Stimulated activated CD8-positive, alpha-beta memory T cell treated with anti-CD3 and anti-CD28 coated beads, Interleukin-4, amount 100 ng/mL, for 48 hours (primary cell): ENCODE measurements at regions not wholly inside any gene's neighbourhood (a gene's known extent, or its start where the extent isn't known, plus 50 kb on each side); places are given as distances from the start of the nearest gene placed in this dataset.
A peak's percentile ranks its signal among the peaks of the same experiment; 100 is the strongest.

Source experiments
- DNase-seq: peaks from one replicate; pipeline ENCODE4 v3.0.0-alpha.2; 2020

DNA sequence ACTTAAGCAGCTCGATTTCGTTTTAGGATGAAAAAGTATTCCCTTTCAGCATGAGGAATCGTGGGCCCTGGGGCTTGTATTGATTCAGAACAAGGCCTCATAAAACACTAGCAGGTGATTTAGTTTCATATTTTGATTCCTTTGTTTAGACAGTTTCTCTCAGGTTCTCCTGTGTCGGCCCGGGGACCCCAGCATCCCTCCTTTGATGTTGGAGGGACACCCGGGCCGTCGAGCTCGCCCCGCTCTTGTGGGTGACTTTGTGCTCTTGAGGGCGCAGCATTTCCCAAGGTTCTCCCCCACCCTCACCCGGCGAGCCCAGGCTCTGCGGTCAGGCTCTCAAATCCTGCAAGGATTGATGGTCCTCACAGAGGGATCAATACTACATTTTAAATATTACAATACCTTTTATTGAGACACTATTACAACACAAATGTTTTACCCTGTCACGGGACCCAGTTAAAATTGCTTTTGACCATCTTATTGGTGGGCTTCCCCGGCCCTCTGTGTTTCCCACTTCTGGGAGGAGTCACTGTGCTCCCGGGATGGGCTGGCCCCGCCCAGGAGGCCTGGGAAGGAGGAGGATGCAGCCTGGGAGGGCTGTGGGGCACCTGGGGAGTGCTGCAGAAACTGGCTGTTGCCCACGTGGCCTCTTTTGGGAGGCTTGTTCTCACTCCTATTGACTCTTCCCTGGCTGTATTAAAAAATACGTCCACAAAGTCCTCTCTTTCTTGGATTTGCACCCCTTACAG lies 222.6 kb downstream of the INSIG2 start:
- no peak for DNase-seq

DNA sequence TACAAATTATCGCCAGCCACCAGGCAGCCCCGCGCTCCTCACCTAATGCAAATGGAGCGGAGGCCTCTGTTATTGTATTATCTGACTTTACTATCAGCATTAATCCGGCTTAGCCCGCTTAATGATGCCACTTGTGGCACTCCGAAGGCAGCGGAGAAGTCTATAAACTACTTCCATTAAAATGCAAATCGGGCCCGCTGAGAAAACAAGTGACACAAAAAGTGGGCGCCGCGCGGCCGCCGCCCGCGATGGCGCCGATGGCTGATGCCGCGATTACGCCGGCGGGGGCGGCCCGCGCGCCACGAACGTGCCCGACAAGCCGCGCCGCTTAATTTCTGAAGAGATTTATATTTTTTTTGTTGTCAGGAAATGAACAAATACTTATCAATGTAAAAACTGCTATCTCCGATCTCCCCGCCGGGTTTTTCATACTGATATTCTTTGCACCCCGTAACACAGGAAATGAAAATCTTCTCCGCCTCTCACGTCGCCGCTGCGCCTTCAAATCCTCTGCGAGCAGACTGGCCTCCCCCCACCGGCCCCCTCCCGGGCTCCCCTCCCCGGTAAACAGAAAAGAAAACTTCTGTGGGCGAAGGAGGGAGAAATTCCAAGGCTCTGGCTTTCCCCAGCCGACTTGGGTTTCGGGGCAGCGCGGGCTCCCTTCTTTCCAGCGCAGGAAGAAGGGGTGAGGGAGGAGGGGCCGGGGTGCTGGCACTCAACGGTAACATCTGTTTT lies 221.8 kb downstream of the INSIG2 start:
- DNase-seq = peak; percentile 74

DNA sequence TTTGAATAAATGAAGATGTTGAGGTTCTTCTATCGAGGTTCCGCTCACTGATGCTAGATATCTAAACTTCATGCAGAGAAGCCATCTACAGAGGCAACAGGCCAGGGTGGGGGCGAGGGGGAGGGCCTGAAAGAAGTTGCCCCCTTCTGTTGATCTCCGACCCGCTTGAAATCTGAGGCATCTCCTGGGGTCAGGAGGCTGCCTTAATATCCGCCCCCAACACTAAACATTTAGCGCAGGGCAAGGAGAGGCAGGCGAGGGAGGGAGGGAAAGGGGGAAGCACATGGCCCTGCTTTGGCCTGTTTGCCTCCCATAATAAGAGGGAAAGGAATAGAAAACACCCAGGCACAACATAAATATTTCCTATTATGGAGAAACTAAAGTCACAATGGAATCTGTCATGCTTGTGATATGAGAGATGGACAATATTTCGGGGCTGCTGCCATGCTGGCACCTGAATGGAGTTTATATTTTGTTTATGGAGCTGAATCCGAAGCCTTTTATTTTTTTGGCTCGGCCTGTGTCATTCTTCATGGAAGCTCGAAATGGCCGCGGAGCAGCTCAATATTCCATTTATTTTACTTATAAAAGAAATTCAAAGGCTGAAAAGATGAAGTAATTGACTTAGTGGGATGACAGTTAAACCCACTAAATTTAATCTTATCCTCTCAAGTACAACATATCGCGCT lies 221.1 kb downstream of the INSIG2 start:
- no peak for DNase-seq

DNA sequence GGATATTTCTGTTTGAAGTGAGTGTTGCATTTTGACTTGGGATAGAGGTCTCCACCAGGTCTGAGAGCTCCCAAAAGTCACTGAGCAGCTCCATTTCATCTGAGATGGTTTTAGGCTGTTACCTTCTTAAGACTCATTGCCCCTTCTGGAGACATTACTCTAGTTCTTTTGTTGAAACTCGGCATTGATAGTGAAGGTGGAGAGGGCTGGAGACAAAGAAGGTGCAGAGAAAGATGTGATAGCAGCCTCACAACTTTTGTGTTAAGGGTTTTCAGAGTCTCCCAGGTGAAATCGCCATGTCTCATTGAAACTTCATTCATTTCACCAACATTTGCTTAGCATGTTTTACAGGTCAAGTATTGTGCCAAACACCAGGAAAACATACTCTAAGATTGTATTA lies 219.6 kb downstream of the INSIG2 start:
- no peak for DNase-seq

DNA sequence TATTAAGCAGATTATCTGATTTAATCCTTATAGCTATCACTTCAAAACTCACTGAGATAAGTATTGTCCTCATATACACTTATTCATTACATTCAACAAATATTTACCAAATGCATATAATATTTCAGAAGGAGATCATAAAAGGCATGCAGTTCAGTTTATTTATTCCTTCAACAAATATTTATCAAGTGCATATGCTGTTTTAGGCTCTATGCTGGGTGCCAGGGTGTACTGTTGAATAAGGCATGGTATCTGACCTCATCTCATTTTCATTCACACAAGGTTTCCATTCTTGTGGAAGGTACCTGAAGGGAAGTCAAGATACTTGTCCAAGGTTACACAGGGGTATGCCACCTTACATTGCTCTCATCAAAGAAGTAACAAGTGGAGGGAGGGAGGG lies 213.0 kb downstream of the INSIG2 start:
- no peak for DNase-seq

DNA sequence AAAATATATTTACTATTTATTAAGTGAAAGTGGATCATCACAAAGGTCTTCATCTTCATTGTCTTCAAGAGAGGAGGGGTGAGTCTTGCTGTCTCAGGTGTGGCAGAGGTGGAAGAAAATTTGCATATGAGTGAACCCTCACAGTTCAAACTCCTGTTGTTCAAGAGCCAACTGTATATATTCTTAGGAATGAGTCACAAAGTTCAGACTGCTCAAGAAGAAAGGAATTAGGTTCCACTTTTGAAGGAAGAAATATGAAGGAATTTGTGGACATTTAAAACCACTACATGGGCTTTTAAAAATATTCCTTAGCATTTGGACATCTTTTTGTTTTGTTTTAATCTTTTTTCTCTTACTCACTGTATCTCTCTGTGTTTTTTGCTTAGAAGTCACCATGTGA lies 212.6 kb downstream of the INSIG2 start:
- DNase-seq = no peak

DNA sequence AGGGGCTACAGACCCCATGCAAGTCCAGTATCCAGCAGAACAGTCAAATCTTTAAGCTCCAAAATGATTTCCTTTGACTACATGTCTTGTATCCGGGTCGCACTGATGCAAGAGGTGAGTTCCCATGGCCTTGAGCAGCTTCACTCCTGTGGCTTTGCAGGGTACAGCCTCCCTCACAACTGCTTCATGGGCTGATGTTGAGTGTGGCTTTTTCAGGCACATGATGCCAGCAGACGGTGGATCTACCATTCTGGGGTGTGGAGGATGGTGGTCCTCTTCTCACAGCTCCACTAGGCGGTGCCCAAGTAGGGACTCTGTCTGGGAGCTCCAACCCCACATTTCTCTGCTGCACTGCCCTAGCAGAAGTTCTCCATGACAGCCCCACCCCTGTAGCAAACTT lies 208.4 kb downstream of the INSIG2 start:
- DNase-seq = no peak

DNA sequence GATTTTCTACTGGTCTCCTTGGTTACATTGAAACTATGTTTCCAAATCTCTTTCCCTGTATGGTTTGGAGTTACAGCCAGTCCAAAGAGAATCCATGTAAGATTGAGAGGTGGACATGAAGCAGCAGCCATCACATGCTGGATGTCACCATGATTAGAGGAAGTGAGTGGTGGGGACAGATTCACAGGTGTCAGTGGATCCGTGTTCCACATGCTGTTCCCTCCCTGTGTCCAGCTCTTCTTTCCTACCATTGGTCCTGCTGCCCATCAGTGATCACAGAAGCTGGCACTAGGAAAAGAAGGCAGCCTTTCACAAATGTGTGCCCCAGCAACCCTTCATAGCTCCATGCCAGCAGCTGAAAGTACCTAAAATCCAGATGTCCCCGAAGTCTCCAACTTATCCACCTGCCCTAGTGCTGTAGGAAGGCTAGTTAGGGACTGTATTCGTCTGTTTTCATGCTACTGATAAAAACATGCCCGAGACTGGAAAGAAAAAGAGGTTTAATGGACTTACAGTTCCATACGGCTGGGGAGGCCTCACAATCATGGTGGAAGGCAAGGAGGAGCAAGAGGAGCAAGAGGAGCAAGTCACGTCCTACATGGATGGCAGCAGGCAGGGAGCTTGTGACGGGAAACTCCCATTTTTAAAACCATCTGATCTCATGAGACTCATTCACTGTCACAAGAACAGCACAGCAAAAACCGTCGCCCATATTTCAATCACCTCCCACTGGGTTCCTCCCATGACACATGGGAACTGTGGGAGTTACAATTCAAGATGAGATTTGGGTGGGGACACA lies 207.5 kb downstream of the INSIG2 start:
- DNase-seq = no peak

DNA sequence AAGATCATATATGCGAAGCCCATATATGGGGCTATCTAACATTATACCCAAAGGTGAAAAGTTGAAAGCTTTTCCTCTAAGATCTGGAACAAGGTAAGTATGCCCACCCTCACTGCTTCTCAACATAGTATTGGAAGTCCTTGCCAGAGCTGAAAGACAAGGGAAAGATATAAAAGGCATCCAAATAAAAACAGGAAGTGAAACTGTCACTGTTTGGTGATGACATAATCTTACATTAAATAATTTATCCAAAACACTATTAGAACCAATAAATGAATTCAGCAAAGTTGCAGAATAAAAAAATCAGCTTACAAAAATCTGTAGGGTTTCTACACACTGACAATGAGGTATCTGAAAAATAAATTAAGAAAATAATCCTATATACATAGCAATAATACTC lies 205.8 kb downstream of the INSIG2 start:
- DNase-seq = no peak

DNA sequence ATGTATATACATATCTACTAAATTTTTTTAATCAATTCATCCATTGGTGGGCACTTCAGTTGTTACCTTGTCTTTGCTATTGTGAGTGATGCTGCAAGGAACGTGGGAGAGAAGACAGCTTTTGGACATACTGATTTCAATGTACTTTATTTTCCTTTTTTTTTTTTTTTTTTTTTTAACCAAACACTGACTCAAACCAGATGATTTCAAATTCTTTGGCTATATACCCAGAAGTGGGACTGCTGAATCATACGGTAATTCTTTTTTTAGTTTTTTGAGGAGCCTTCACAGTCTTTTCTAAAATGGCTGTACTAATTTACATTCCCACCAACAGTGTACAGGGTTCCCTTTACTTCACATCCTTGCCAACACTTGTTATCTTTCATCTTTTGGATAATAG lies 204.7 kb downstream of the INSIG2 start:
- no peak for DNase-seq

DNA sequence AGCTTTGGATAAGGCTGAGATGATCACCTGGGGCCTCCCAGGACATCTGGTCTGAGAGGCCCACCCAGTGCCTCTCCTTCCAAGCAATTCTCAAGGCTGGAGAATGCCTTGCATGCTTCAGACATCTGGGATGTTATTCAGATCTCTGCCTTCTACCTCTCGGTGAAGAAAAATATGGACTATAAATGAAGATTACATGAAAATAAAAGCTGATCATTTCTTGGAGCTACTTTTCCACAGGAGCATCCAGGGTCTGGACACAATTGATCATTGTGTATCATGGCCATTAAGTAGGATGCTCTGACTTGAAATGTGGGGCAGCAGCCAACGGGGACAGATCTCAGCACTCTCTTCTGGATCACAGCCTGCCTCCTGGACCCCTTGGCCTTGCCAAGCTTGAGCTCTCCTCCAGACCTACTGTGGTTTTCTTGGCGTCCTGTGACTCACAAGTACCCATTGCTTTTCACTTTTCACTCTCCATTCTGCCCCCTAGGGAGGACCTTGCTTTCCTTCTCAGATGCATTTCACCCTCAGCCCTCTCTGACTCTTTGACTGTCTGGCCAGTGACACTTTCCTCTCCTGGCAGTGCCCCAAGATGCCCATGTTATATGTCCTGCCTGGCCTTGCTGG lies 203.1 kb downstream of the INSIG2 start:
- DNase-seq = no peak

DNA sequence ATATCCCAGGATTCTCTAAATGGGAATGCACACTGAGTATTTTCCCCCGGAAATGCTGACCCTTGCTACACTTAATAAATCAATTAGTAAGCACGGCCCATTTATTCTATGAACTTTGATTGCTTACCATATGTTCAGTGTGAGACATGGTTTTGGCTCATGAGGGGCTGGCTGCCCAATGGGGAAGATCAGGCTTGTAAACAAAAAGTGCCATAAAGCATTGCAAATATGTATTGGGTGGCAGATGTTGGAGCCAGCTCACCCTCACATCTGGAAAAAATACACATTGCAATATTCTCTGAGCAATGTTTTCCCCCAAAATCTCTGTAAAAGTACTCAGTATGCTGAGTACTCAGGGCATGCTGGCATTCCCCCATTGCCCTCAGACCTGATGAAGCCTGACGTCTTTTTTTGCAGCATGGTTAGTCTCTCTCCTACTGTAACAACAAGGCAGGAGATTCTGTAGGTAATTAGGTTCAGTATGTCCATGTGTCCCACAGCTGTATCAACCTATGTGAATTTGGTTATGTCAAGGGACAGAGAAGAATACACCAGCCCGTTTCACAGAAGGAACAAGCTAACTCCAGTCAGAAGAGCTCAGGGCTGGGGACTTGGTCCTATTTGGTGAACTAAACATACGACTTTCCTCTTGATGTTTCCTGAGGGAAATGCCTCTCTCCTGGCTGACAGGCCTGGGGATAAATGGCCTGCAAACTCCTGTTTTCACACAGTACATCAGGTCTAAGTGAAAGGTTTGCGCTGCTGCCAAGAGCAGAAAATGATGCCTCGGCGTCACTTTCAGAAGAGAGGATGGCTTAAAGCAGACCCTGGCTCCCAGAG lies 202.4 kb downstream of the INSIG2 start:
- DNase-seq = no peak

DNA sequence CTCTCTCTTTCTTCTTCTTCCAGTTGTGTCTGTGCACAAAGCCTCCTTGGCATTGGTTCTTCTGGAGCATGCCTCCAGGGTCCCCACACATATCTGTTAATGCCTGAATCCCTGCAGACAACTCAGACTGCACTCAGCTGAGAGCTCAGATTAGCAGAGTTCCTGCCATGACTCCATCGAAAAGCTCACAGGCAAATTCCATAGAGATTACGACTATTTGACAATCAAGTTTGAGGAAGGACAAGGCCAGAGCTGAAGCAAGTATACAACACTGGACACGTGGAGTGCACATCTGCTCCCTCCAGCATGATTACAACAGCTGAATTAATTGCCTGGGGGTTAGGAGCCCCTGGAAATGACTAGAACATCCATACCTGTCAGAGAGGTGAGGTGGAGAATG lies 190.7 kb downstream of the INSIG2 start:
- no peak for DNase-seq

DNA sequence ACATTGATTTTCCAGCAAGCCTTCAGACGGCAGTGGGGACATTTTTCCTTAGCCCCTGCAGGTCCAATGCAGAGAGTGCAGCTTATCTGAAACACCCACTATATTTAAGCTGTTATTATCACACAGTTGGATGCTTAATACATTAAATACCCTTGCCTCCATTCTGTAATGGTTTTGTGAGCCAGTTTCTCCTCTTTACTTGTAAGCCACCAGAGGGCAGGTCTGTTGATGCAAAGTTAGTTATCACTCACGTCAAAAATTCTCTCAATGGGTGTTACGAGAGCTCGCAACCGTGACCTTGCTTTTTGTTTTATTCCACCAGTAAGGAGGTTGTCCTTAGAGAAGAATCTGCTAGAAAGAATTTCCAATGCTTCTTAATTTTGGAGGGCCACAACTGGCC lies 189.8 kb downstream of the INSIG2 start:
- DNase-seq = no peak

DNA sequence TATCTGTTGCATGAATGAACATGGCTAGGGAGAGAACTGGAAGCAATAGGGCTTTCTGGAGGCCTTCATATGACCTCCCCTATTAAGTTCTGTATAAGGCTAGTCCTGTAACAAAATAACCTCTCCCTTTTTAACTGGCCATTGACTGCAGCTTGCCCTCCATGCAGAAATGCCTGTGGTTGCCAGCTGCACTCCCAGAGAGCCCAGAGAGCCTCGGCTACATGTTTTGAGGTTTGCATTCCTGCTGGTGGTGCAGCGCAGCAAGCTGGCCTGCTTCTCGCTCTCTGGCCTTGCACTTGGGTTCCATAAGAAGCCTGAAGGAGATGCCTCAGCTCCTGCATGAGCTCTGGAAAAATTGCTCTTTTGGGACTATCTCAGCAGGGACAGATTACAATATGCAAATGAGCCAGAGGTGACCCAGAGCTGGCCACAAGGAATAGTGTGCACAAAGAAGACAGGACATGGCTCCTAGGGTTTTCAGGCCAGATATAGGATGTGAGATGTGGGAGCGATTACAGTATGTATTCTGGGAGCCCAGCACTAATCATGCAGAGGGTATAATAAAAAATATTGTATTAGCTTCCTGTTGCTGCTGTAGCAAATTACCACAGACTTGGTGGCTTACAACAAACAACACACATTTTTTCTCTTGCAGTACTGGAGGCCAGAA lies 186.7 kb downstream of the INSIG2 start:
- DNase-seq = no peak

DNA sequence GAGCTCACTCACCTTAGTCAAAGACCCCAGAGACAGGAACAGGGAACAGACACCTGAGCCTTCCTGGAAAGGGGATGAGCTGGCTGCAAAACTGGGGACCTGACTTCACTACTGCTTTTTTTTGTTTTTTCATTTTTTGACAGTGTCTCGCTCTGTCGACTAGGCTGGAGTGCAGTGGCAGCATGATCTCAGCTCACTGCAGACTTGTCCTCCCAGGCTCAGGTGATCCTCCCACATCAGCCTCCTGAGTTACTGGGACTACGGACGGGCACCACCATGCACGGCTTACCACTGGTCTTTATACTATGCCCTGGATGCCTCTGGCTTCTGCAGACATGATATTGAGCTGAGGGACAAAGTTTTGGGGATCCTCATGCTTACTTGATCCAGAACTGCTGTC lies 184.1 kb downstream of the INSIG2 start:
- DNase-seq = no peak

DNA sequence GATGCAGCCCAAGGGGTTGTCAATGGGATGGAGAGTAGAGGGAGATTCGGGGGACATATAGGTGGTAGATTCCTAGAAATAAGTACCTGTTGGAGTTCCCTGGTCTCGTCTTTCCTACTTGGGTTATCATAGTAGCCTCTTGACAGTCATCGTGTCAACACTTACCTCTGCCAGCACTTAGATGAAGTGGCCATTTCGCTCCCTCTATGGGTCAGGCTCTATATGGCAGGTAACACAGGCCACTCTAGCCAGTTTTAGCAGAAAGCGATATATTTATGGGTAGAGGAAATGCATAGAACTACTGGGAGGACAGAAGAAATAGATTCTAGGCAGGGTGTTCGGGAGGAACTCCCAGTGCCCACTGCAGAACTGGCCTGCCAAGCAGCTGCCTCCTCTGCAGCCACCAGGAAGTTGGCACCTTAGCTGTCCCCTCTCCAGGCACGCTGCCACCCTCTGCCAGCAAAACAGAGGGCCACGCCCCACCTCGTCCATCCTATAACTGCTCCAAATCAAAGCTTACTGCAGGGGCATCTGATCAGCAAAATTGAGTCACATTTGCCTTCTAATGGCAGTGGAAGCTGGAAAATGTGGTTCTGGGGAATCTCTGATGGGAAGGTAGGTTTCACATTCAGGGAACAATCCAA lies 181.3 kb downstream of the INSIG2 start:
- DNase-seq = no peak

DNA sequence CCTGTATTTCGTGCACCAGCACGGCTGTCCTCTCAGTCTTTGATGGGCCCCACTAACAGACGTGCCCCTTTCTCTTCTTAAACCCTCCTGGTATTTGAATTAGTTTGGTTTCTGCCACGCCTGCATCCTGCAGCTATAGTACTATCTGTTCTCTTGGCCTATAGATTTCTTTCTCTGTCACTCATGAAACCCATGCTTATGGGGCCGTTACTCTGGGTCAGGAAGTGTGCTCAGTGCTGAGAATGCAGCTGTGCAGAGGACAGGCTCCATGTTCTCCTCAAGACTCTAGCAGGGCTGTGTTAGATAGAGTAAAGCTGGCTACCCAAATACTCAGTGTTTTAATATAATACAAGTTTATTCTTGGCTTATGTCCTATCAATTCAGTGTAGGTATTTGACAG lies 180.0 kb downstream of the INSIG2 start:
- no peak for DNase-seq

DNA sequence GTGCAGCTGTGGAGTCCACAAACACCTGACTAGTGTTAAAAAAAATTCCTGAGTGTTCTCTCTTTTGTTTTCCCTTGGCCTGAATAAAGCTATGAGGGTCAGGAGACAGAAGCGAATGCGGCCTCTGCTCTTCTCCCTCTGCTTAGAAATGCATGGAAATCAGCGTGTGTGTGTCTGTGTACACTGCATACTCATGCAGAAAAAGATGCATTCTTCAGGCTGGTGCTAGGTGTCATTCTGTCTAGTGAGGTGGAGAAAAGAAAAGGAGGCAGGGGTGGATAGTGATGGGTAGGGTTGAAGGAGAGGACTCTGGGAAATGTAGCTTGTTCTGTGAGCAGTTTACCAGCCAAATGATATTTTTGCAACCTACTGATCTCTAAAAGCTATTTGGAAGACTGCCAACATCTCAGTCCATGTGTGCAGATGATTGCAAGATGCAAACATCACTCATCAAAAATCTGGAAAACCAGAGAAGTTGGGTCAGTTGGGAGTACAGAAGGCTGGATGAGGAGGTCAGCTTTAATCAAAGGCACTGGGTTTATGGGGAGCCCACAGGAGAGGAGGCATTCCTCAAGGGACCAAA lies 177.7 kb downstream of the INSIG2 start:
- no peak for DNase-seq
